Memory B cell (primary cell): ENCODE measurements at regions not wholly inside any gene's neighbourhood (a gene's known extent, or its start where the extent isn't known, plus 50 kb on each side); places are given as distances from the start of the nearest gene placed in this dataset.

Experiments
- ATAC-seq: fragments of 150-1000 bp; cut with Tn5 transposase; 2 replicates; pipeline ENCODE4 v1.10.0; 2021; ENCODE audit warnings: low read depth, mild to moderate bottlenecking, moderate library complexity
- DNase-seq, 2 donors: peaks; one replicate each; pipeline ENCODE4 v3.0.0; 2022; ENCODE audit warnings: low spot score in 2 of 2
- H3K27ac Mint-ChIP-seq: one replicate; pipeline ENCODE4 v1.8.0; 2022; ENCODE audit warnings: mild to moderate bottlenecking, moderate library complexity, mixed read lengths
- H3K27me3 Mint-ChIP-seq: one replicate; pipeline ENCODE4 v1.8.0; 2022; ENCODE audit warnings: mixed read lengths
- H3K36me3 Mint-ChIP-seq: one replicate; pipeline ENCODE4 v1.8.0; 2022; ENCODE audit warnings: mild to moderate bottlenecking, mixed read lengths
- H3K4me1 Mint-ChIP-seq: one replicate; pipeline ENCODE4 v1.8.0; 2022; ENCODE audit warnings: mixed read lengths
- H3K4me3 Mint-ChIP-seq: one replicate; pipeline ENCODE4 v1.8.0; 2022; ENCODE audit warnings: mild to moderate bottlenecking, moderate library complexity, mixed read lengths
- H3K9me3 Mint-ChIP-seq: one replicate; pipeline ENCODE4 v1.8.0; 2022; ENCODE audit warnings: mixed read lengths

DNA sequence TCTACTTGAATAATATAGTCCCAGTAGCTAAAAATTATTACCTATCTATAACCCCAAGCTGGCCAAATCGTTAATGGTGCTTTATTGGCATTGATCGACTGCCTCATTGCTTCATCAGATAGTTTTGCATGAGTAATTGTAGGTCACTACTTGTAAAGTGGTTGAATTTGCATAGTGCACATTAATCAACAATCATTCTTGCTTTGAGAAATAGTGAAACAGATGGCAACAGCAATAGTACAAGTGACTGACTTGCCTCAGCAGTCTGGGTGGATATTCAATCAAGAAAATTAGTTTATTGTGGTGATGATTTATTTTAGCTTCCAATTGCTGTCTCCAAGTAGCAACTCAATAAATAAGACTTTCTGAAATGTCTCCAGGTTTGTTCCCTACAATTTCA, 117.8 kb upstream of the NRXN1 start:
- Mint-ChIP-seq H3K27me3 (no peaks in the 10 kb centered on the region), H3K27ac (no peak overlapping the region), H3K36me3 (no peaks in the 10 kb centered on the region), H3K9me3 (peaks cover 4% of the 10 kb centered on the region), H3K4me3 (no peak overlapping the region), H3K4me1 (no peaks in the 10 kb centered on the region)
- DNase-seq (no peak), ATAC-seq (no peak)

DNA sequence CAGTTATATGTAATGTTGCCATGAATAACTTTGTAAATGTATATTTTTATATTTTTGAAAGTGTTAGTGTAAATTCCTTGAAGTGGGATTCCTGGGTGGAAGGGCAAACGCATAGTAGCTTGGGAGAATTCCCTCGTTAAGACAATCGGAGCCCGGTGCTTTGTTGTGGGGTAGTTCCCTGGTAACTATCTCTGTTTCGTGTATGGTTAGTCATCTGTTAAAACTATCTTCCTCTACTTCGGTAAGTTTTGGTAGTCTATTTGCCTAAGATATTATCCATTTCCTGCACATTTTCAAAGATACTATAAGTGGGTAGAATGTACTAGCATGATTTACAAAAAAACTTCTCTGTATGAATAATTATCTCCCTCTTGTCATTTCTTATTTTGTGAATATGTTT, 113.8 kb upstream of the NRXN1 start:
- DNase-seq (no peak), ATAC-seq (no peak)
- Mint-ChIP-seq H3K4me1 (no peaks in the 10 kb centered on the region), H3K4me3 (no peak overlapping the region), H3K27ac (no peak overlapping the region), H3K27me3 (no peaks in the 10 kb centered on the region), H3K9me3 (peaks cover 4% of the 10 kb centered on the region), H3K36me3 (no peaks in the 10 kb centered on the region)

GRCh38 chr2:51120754-51121280, 88.9 kb upstream of the NRXN1 start:
- H3K36me3 Mint-ChIP-seq: no peaks in the 10 kb centered on the region
- no peaks in the 10 kb centered on the region for H3K27me3 Mint-ChIP-seq
- ATAC-seq: no peak
- DNase-seq: no peak
- H3K9me3 Mint-ChIP-seq: peaks cover 1% of the 10 kb centered on the region
- H3K4me1 Mint-ChIP-seq: no peaks in the 10 kb centered on the region
- no peak overlapping the region for H3K4me3 Mint-ChIP-seq
- H3K27ac Mint-ChIP-seq: no peak overlapping the region

DNA sequence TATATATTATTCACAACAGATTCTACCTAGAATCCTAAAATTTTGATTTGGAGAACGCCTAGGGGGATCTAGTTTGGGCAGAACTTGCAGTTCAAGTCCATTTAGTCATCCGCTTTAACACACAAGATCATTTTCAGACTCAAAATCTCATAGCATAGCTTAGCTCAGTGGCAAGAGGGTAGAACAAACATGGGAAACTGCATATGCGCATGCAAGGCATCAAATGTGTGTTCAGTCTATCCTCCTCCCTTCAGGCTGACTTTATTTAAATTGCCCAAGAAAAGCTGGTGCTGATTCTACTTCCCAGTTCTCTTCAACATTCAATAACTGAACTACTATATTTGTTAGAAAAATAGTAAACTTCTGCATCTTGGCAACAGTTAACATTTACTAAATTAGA, 79.6 kb upstream of the NRXN1 start:
- no peaks in the 10 kb centered on the region for H3K4me1 Mint-ChIP-seq
- no peaks in the 10 kb centered on the region for H3K36me3 Mint-ChIP-seq
- H3K4me3 Mint-ChIP-seq: no peak overlapping the region
- DNase-seq (no peak), ATAC-seq (no peak)
- no peaks in the 10 kb centered on the region for H3K27me3 Mint-ChIP-seq
- H3K27ac Mint-ChIP-seq: no peak overlapping the region
- H3K9me3 Mint-ChIP-seq: no peaks in the 10 kb centered on the region

DNA sequence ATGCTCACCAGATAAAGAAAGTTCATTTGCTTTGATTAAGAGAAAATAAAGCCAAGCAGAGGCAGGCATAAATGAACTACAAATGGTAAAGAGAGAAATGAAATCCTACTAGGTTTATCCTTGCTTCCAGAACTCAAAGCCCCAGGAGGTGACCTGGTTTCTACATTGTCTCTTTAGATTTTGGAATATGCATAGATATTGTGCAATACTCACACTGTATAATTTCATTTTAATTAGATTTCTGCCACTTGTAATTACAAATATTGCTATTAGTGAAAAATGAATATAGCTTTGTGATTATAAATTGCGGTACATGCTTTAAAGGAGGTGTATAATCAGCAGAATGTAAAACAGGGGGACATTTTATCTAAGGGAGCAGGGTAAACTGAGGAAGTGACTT, 76.9 kb upstream of the NRXN1 start:
- no peaks in the 10 kb centered on the region for H3K4me1 Mint-ChIP-seq

GRCh38 chr2:51107841-51108240, 75.9 kb upstream of the NRXN1 start:
- Mint-ChIP-seq H3K4me1 (no peaks in the 10 kb centered on the region), H3K27ac (no peak overlapping the region), H3K4me3 (no peak overlapping the region), H3K9me3 (peaks cover 1% of the 10 kb centered on the region), H3K27me3 (no peaks in the 10 kb centered on the region), H3K36me3 (no peaks in the 10 kb centered on the region)
- no peak for ATAC-seq
- no peak for DNase-seq

More for the DNA sequence above, 76.9 kb upstream of the NRXN1 start:
- Mint-ChIP-seq H3K9me3 (no peaks in the 10 kb centered on the region), H3K36me3 (no peaks in the 10 kb centered on the region), H3K27ac (no peak overlapping the region), H3K27me3 (no peaks in the 10 kb centered on the region), H3K4me3 (no peak overlapping the region)
- ATAC-seq: no peak
- DNase-seq: no peak

DNA sequence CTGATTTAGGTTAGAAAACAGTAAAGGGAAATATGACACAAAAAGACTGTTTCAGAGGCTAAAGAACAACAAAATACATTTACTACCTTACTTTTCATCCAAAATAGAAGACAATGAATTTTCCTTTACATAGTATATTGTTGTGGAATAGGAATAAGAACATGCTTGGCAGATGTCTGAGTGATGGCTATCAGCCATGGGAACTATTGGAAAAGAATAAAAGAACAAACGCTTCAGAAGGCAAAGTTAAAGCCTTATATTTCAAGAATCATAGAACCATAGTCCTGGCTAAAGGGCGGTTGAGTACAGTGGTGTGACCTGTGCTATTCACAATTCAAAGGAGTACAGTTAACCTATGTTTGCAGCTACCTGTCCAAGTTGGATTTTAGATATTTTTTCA, 73.9 kb upstream of the NRXN1 start:
- Mint-ChIP-seq H3K27ac (no peak overlapping the region), H3K9me3 (peaks cover 2% of the 10 kb centered on the region), H3K4me1 (no peaks in the 10 kb centered on the region), H3K36me3 (no peaks in the 10 kb centered on the region), H3K4me3 (no peak overlapping the region), H3K27me3 (no peaks in the 10 kb centered on the region)
- ATAC-seq (no peak), DNase-seq (no peak)

- no peak for DNase-seq
- Mint-ChIP-seq H3K27me3 (no peaks in the 10 kb centered on the region), H3K27ac (no peak overlapping the region), H3K9me3 (peaks cover 2% of the 10 kb centered on the region), H3K4me3 (no peak overlapping the region), H3K36me3 (no peaks in the 10 kb centered on the region), H3K4me1 (no peaks in the 10 kb centered on the region)
- ATAC-seq: no peak
These were observed 71.3 kb upstream of the NRXN1 start for GRCh38 chr2:51103205-51103604.

DNA sequence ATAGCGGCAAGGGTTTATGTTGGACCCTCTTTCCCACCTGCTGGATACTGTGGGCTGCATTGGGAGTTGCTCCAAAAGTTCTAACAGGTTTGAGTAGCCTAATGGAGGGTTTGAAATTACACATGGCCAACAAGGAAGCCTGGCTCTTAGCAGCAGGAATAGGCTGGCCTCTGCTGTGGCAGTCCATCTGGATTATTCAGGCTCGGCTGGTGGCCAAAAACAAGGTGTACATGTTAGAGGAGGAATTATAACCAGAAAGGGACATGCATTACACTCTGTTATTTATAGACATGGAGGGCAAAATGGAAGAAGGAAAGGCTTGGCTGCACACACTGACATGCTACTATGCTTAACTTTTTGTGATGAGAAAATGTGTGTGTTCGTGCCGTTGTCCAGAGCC, 61.1 kb upstream of the NRXN1 start:
- Mint-ChIP-seq H3K9me3 (peaks cover 2% of the 10 kb centered on the region), H3K27me3 (no peaks in the 10 kb centered on the region), H3K4me1 (no peaks in the 10 kb centered on the region), H3K27ac (no peak overlapping the region), H3K36me3 (no peaks in the 10 kb centered on the region), H3K4me3 (no peak overlapping the region)
- ATAC-seq (no peak), DNase-seq (no peak)

DNA sequence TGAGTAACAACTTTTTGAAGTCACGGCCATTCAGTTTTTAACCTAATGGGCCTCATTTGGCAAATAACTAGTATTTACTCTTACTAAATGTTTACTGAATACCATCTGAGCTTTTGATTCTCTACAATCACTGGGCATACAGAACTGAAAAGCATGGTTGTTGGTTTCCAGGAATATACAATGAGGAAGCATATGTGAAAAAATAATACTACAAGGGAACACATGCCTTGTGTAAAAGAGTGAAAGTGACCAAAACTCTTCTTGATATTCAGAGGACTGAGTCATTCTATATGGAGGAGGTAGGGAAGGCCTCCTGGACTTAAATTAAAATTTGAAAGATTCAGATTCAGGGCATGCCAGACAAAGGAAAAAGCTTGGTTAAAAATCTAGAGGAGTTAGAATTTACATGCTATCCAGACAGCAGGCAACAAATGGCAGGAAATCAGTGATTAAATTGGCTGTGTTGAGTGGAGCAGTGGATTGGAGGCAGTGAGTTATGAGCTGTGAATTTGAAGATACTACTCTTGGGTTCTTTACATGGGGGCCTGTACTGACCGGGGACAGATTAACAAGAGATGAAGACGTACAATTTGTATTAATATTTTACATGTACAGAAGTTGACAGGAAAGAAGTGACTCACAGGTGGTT, 53.6 kb upstream of the NRXN1 start:
- DNase-seq: no peak
- ATAC-seq: no peak
- H3K27me3 Mint-ChIP-seq: no peaks in the 10 kb centered on the region
- no peaks in the 10 kb centered on the region for H3K36me3 Mint-ChIP-seq
- H3K9me3 Mint-ChIP-seq: peaks cover 7% of the 10 kb centered on the region
- no peak overlapping the region for H3K27ac Mint-ChIP-seq
- H3K4me3 Mint-ChIP-seq: no peak overlapping the region
- H3K4me1 Mint-ChIP-seq: no peaks in the 10 kb centered on the region

GRCh38 chr2:51084750-51085149, 52.8 kb upstream of the NRXN1 start:
- no peaks in the 10 kb centered on the region for H3K36me3 Mint-ChIP-seq
- H3K9me3 Mint-ChIP-seq: peaks cover 7% of the 10 kb centered on the region
- DNase-seq (no peak), ATAC-seq (no peak)
- no peaks in the 10 kb centered on the region for H3K27me3 Mint-ChIP-seq
- H3K4me1 Mint-ChIP-seq: no peaks in the 10 kb centered on the region
- H3K27ac Mint-ChIP-seq: no peak overlapping the region
- H3K4me3 Mint-ChIP-seq: no peak overlapping the region
